ENCODE measurements at regions not wholly inside any gene's neighbourhood (a gene's known extent, or its start where the extent isn't known, plus 50 kb on each side); places are given as distances from the start of the nearest gene placed in this dataset.

DNA sequence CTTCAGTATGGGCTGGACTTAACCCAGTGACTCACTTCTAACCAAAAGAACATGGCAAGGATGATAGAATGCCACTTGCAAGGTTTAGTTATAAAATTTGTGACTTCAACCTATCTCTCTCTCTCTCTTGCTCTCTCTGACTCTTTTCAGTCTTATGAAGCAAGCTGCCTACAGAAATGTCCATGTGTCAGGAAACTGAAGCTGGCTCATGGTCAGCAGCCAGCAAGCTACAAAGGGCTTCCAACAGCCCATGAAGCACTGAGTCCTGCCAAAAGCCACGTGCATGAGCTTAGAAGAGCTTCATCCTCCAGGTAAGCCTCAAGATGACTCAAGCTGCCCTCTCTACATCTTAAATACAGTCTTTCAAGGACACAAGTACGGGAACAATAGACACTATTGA, 100.3 kb downstream of the HS3ST1 start:
- no peak for DNase-seq (ENCODE audit: low read depth, low spot score)
- CTCF ChIA-PET, result no interaction called here
- no peak for TF ChIP-seq CTCF (IDR thresholded peaks at IDR 0.05; ENCODE audit: insufficient read depth, low read length, missing control alignments)
- no peak overlapping the region for H3K4me3 ChIP-seq (ENCODE audit: low read depth, low read length)
- POLR2A ChIA-PET, result no interaction called here

DNA sequence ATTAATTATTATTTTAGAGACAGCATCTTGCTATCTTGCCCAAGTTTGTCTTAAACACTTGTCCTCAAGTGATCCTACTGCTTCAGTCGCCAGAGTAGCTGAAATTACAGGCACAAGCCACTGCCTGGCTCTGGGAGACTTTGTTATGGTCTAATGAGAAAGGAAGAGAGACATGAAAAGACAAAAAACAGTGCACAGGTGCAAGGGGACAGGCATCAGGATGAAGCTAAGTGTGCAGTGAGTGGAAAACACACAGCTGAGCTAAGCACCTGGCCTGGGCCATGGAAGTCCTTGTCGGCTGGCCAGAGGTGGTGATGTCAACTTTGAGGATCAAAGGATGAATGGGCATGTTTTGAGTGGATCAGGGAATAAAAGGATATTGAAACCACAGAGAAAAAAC, 102.7 kb downstream of the HS3ST1 start:
- ChIA-PET CTCF (no interaction called here), POLR2A (no interaction called here)
- no peak overlapping the region for H3K4me3 ChIP-seq (ENCODE audit: low read depth, low read length)
- no peak for TF ChIP-seq CTCF (IDR thresholded peaks at IDR 0.05; ENCODE audit: insufficient read depth, low read length, missing control alignments)
- no peak for DNase-seq (ENCODE audit: low read depth, low spot score)

- ChIA-PET POLR2A (no interaction called here), CTCF (no interaction called here)
- no peak for DNase-seq (ENCODE audit: low read depth, low spot score)
- TF ChIP-seq CTCF (IDR thresholded peaks at IDR 0.05; ENCODE audit: insufficient read depth, low read length, missing control alignments), result no peak
- H3K4me3 ChIP-seq (ENCODE audit: low read depth, low read length), result no peak overlapping the region
Observed at GRCh38 chr4:11323771-11324170, 104.9 kb downstream of the HS3ST1 start.

DNA sequence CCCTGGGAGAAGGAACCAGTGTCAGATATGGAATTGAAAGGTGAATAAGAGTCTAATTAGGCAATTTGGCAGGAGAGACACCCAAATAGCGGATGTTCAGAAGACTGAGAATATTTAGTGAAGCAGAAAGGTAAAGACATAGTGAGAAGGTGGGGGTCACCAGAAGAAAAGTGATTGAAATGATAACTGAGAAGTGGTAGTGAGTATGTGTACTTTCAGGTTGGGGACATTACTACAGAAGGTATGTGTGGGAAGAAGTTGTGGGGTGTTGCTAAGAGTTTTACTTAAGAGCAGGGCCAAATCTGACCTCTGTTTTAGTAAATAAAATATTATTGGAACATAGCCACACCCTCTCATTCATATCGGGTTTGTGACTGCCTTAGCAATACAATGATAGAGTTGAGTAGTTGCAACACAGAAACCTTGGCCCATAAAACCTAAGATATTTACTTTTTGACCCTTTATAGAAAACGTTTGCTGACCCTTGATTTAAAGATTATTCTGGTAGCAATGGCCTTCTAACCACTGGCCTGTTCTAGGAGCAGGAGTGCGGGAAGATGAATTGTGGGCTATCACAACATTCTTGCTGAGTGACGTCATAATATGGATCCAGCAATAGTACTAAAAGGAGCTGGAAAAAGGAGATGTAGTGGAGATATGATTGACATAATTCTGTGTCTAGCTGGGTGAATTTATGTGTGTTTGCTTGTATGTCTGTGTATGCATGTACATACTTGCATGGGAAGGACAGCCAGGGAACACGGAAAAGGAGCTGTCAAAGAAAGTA, 115.3 kb downstream of the HS3ST1 start:
- no peak overlapping the region for H3K4me3 ChIP-seq (ENCODE audit: low read depth, low read length)
- POLR2A ChIA-PET, result no interaction called here
- TF ChIP-seq CTCF (IDR thresholded peaks at IDR 0.05; ENCODE audit: insufficient read depth, low read length, missing control alignments), result no peak
- CTCF ChIA-PET, result no interaction called here
- no peak for DNase-seq (ENCODE audit: low read depth, low spot score)

DNA sequence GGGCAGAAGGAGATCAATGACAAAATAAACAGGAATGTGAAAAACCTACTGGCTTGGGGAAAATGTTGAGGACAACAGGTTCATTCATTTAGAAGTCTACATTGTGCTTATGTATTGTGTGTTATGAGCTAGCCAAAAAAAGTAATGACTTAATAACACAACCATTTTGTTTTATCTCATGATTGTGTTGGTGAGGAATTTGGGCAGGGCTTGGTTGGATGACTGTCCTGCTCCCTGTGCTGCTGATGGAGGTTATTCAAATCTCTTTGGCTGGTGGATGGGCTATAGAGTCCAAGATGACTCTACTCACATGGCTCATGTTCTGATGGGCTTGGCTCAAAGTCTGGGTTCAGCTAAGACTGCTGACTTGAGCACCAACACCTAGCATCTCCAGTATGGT, 116.3 kb downstream of the HS3ST1 start:
- POLR2A ChIA-PET, result no interaction called here
- CTCF ChIA-PET, result no interaction called here
- no peak overlapping the region for H3K4me3 ChIP-seq (ENCODE audit: low read depth, low read length)
- no peak for DNase-seq (ENCODE audit: low read depth, low spot score)
- TF ChIP-seq CTCF (IDR thresholded peaks at IDR 0.05; ENCODE audit: insufficient read depth, low read length, missing control alignments), result no peak

DNA sequence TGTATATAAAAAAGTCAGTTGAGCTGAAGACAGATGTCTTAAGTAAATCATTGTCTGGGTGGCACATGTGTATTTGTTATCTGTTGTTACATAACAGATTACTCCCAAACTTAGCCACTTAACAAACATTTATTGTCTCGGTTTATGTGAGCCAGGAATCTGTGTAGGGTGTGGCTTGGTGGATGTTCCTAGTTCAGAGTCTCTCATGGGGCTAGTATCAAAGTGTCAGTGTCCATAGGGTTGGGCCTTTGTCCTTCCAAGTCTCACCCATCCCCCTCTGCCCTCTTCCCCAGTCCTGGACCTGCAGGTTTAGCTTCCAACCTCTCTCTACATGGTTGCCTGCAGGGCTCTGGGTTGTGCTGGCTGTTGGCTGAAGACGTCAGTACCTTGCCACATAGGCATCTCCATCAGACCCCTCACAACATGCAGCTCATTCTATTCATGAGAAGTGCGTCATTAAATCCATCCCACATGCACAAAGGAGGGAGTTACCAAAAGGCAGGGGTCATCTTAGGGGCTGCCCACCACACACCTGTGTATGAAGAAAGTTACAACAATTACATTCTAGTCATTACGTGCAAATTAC, 127.5 kb downstream of the HS3ST1 start:
- CTCF ChIA-PET, result no interaction called here
- POLR2A ChIA-PET, result no interaction called here
- TF ChIP-seq CTCF (IDR thresholded peaks at IDR 0.05; ENCODE audit: insufficient read depth, low read length, missing control alignments), result no peak
- no peak for DNase-seq (ENCODE audit: low read depth, low spot score)
- no peak overlapping the region for H3K4me3 ChIP-seq (ENCODE audit: low read depth, low read length)

All from AG04449 (cell line).